Gastroesophageal sphincter (tissue), 4 donors: ENCODE measurements at regions not wholly inside any gene's neighbourhood (a gene's known extent, or its start where the extent isn't known, plus 50 kb on each side); places are given as distances from the start of the nearest gene placed in this dataset.

Experiments
- ATAC-seq: fragments of 150-250 bp; one replicate; pipeline ENCODE4 v1.9.1; 2016; ENCODE audit warnings: mild to moderate bottlenecking, moderate library complexity
- H3K27ac ChIP-seq, 4 donors: fragments of 200-600 bp; sonication (generic) in 3 of 4; 1 replicate in 3 of 4; 2 replicates in 1 of 4; pipeline ENCODE4 v1.5.1; 2016 to 2019
- H3K27me3 ChIP-seq: fragments of 200-600 bp; sonication (generic); one replicate; pipeline ENCODE4 v1.5.1; 2019
- H3K36me3 ChIP-seq, 2 donors: fragments of 200-600 bp; sonication (generic); one replicate each; pipeline ENCODE4 v1.5.1; 2019; ENCODE audit warnings: control low read depth in 1 of 2
- H3K4me1 ChIP-seq, 3 donors: fragments of 200-600 bp; sonication (generic); 1 replicate in 2 of 3; 2 replicates in 1 of 3; pipeline ENCODE4 v1.5.1; 2016 to 2019; ENCODE audit warnings: control low read depth in 2 of 3
- H3K4me3 ChIP-seq, 2 donors: fragments of 200-600 bp; sonication (generic); one replicate each; pipeline ENCODE4 v1.5.1; 2019; ENCODE audit warnings: mild to moderate bottlenecking in 1 of 2, moderate library complexity in 1 of 2
- H3K9me3 ChIP-seq, 3 donors: fragments of 200-600 bp; sonication (generic); one replicate each; pipeline ENCODE4 v1.5.1; 2017 to 2019; ENCODE audit warnings: control low read depth in 2 of 3
- EP300 ChIP-seq: sonication (generic); formaldehyde crosslinking; IDR thresholded peaks from one replicate; pipeline ENCODE4 v1.6.1; 2017; ENCODE audit warnings: antibody characterized with exemption, mild to moderate bottlenecking
- POLR2A ChIP-seq, 2 donors: fragments of 450-650 bp; IDR thresholded peaks; one replicate each; pipeline ENCODE4 v1.6.1; 2017; ENCODE audit warnings: antibody characterized with exemption in 2 of 2, mild to moderate bottlenecking in 2 of 2, moderate library complexity in 1 of 2
- POLR2AphosphoS5 ChIP-seq: sonication (generic); formaldehyde crosslinking; IDR thresholded peaks from one replicate; pipeline ENCODE4 v1.6.1; 2017; ENCODE audit warnings: antibody characterized with exemption
- WGBS, 2 donors: methylation state at CpG; one replicate each; pipeline ENCODE4 v1.1.5; 2018; ENCODE audit warnings: low coverage in 1 of 2; 5-methylcytosine and 5-hydroxymethylcytosine counted together
- TF ChIP-seq, protein P1 (sequence below), 4 experiments: fragments of 200-600 bp in 2 of 4; fragments of 450-650 bp in 2 of 4; sonication (generic) in 1 of 4; IDR thresholded peaks; one replicate each; pipeline ENCODE4 v1.5.1; 2017 to 2019; ENCODE audit warnings: antibody characterized with exemption in 4 of 4, mild to moderate bottlenecking in 2 of 4, moderate library complexity in 2 of 4

DNA sequence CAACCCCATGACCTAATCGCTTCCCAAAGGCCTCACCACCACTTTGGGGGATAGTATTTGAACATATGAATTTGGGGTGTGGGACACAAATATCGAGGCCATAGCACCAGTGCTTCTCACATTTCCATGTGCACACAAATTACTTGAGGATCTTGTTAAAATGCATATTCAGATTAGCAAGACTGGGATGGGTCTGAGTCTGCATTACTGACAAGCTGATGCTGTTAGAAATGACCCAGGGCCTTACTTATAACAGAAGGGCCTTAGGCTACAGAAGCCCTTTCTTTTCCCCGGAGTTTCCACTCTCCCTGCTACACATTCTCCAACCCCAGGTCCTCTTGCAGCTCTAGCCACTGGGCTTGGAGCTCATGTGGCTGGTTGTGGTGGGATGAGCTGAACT lies 141.5 kb upstream of the LRFN2 start:
- Histone ChIP-seq H3K27me3 (no peaks in the 10 kb centered on the region), H3K9me3 (no peaks in the 10 kb centered on the region), H3K4me1 (no peaks in the 10 kb centered on the region), H3K4me3 (no peak overlapping the region), H3K36me3 (no peaks in the 10 kb centered on the region), H3K27ac (no peak overlapping the region)
- TF ChIP-seq EP300: no peak
- no peak for TF ChIP-seq POLR2A (IDR thresholded peaks at IDR 0.05)
- TF ChIP-seq POLR2AphosphoS5: no peak
- TF ChIP-seq, protein P1, sequence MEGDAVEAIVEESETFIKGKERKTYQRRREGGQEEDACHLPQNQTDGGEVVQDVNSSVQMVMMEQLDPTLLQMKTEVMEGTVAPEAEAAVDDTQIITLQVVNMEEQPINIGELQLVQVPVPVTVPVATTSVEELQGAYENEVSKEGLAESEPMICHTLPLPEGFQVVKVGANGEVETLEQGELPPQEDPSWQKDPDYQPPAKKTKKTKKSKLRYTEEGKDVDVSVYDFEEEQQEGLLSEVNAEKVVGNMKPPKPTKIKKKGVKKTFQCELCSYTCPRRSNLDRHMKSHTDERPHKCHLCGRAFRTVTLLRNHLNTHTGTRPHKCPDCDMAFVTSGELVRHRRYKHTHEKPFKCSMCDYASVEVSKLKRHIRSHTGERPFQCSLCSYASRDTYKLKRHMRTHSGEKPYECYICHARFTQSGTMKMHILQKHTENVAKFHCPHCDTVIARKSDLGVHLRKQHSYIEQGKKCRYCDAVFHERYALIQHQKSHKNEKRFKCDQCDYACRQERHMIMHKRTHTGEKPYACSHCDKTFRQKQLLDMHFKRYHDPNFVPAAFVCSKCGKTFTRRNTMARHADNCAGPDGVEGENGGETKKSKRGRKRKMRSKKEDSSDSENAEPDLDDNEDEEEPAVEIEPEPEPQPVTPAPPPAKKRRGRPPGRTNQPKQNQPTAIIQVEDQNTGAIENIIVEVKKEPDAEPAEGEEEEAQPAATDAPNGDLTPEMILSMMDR (IDR thresholded peaks at IDR 0.05): no peak
- WGBS, 2 donors: 78 to 92% methylated on average over 3 of the region's 3 CpGs
- ATAC-seq: no peak

DNA sequence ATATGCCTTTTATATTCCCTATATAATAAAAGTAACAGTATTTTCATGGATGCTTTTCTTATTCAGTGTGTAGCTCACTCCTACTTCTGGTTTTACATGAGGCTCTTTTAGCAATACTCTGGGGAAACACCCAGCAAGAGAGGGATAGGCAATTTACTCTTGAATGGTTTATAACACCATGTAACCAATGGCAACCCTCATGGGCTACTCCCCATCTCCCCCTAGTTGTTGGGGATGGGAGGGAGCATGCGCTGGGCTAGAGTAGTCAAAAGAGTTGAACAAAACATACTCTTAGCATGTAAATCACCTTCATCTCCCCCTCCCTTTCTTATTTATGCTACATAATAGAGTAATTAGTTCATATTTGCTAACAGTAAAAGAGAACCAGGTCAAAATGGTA lies 140.1 kb upstream of the LRFN2 start:
- WGBS, 2 donors: 100% methylated on average over 1 of the region's 1 CpG
- Histone ChIP-seq H3K4me3 (no peak overlapping the region), H3K27me3 (no peaks in the 10 kb centered on the region), H3K36me3 (no peaks in the 10 kb centered on the region), H3K27ac (no peak overlapping the region), H3K9me3 (no peaks in the 10 kb centered on the region), H3K4me1 (no peaks in the 10 kb centered on the region)
- ATAC-seq: no peak
- TF ChIP-seq POLR2A (IDR thresholded peaks at IDR 0.05): no peak
- TF ChIP-seq EP300: no peak
- no peak for TF ChIP-seq POLR2AphosphoS5
- TF ChIP-seq, protein P1 (IDR thresholded peaks at IDR 0.05): no peak

DNA sequence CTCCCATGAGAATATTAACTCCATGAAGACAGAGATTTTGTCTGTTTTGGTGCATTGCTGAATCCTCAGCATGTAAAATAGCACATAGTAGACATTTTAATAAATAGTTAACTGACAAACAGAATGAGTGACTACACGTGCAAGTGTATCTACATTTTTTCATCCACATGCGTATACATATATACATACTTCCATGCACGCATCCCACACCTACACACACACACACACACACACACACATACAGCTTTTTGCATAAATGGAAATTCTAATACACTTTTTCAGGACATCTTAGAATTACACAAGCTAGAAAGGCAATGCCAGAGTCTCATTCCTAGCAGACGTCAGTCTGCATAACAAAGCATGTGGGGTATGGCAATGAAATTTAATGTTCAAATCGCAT lies 139.7 kb upstream of the LRFN2 start:
- H3K27me3 ChIP-seq: no peaks in the 10 kb centered on the region
- no peaks in the 10 kb centered on the region for H3K4me1 ChIP-seq
- no peaks in the 10 kb centered on the region for H3K36me3 ChIP-seq
- no peaks in the 10 kb centered on the region for H3K9me3 ChIP-seq
- WGBS, 2 donors: 87 to 94% methylated on average over 5 of the region's 5 CpGs
- H3K4me3 ChIP-seq: no peak overlapping the region
- no peak overlapping the region for H3K27ac ChIP-seq
- no peak for ATAC-seq
- TF ChIP-seq EP300: no peak
- TF ChIP-seq POLR2AphosphoS5: no peak
- TF ChIP-seq POLR2A (IDR thresholded peaks at IDR 0.05): no peak
- TF ChIP-seq, protein P1 (IDR thresholded peaks at IDR 0.05): no peak

DNA sequence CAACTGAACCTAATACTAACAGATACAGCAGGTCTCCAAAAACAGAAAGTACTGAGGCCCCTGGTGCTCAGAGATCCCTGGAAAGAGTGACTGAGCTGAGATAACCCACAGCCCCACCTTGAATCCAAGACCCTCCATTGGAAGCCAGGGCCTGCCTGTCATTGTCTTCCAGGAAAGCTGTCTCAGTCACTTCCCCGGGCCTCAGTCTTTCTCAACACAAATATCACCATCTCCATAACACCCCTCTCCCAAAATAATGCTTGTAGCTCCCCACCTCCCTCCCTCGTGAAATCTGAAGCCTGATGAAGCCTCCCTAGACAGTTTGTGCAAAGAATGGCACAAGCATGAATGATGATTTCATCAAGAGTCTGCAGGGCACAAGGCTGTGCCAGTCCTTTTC lies 138.2 kb upstream of the LRFN2 start:
- H3K27me3 ChIP-seq: no peaks in the 10 kb centered on the region
- H3K36me3 ChIP-seq: no peaks in the 10 kb centered on the region
- H3K4me1 ChIP-seq: peaks cover 0 to 6% (median 0%) of the 10 kb centered on the region in 3 donors
- no peak overlapping the region for H3K4me3 ChIP-seq
- TF ChIP-seq EP300 (no peak), POLR2A (IDR thresholded peaks at IDR 0.05) (no peak), POLR2AphosphoS5 (no peak)
- TF ChIP-seq, protein P1 (IDR thresholded peaks at IDR 0.05): no peak
- H3K9me3 ChIP-seq: no peaks in the 10 kb centered on the region
- no CpG with 5 or more reads among the region's 2 CpGs for WGBS, 2 donors
- no peak for ATAC-seq
- no peak overlapping the region for H3K27ac ChIP-seq

DNA sequence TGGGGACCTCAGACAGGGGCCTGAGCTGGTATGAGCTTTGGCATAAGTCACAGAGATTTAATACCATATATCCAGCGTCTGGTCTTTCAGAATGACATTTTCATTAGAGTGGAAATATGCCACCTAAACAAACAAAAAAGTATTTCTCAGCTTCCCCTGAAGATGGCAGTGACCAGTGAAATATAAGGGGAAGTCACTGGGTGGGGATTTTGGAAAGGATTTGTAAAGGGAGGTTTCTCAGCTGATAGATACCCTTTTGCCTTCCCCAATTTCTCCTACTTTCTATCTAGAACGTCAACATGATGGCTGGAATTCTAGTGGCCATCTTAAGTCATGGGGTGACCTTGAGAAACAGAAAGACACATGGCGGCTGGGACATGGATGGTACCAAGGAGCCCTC lies 137.7 kb upstream of the LRFN2 start:
- WGBS, 2 donors: 75 to 81% methylated on average over 2 to 3 of the region's 3 CpGs

More for the DNA sequence above, 137.7 kb upstream of the LRFN2 start:
- Histone ChIP-seq H3K27me3 (no peaks in the 10 kb centered on the region), H3K36me3 (no peaks in the 10 kb centered on the region), H3K9me3 (no peaks in the 10 kb centered on the region), H3K4me1 (peaks cover 0 to 11% (median 3%) of the 10 kb centered on the region in 3 donors), H3K27ac (no peak overlapping the region), H3K4me3 (no peak overlapping the region)
- no peak for ATAC-seq
- no peak for TF ChIP-seq POLR2A (IDR thresholded peaks at IDR 0.05)
- TF ChIP-seq POLR2AphosphoS5: no peak
- no peak for TF ChIP-seq EP300
- TF ChIP-seq, protein P1 (IDR thresholded peaks at IDR 0.05): no peak
